ENCODE measurements at regions not wholly inside any gene's neighbourhood (a gene's known extent, or its start where the extent isn't known, plus 50 kb on each side); places are given as distances from the start of the nearest gene placed in this dataset.

DNA sequence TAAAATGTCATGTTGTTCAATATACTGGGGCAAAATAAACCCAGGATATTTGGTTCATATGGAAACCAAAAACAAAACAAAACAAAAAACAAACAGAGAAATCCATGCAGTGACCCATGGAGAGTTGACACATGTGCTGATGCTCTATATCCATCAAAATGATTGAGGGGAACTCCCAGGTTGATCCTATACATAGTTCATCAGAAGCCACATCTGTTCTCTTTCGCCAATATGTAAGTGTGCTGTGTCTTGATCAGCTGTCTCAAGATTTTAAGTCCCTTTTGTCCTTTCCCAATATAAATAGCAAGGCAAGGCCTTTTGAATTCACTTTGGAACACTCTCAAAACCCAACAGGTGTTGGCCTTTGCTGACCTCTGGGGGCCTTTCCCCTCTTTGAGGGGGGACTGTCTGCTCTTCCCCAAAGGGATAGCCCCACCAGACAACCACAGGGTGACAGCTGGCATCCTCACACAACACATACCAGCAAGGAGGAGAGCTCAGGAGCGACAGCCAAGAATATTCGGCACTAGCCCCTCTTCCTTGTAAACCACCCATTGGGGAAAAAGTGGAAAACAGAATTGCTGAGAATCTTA, 209.4 kb upstream of the CD96 start:
- Histone ChIP-seq H3K9ac (ENCODE audit: insufficient read depth in 1 of 2, low read depth in 2 of 2, low read length in 2 of 2) (no peak overlapping the region), H3K4me1 (replicated peaks in 1 of 2; ENCODE audit: control insufficient read depth in 2 of 2, insufficient read depth in 2 of 2, low read length in 2 of 2) (no peaks in the 10 kb centered on the region), H2AFZ (ENCODE audit: low read depth, low read length) (no peak overlapping the region), H3K9me1 (ENCODE audit: control insufficient read depth, insufficient read depth, low read length) (no peaks in the 10 kb centered on the region), H3K27ac (ENCODE audit: extremely low read depth, low read depth, low read length) (no peak overlapping the region), H3K4me3 (no peak overlapping the region), H3K4me2 (ENCODE audit: insufficient read depth, low read length) (no peak overlapping the region), H3K79me2 (ENCODE audit: control insufficient read depth, insufficient read depth, low read length) (no peaks in the 10 kb centered on the region), H4K20me1 (replicated peaks; ENCODE audit: control insufficient read depth, insufficient read depth, low read length) (no peaks in the 10 kb centered on the region), H3K9me3 (replicated peaks; ENCODE audit: control insufficient read depth, insufficient read depth, low read depth, low read length) (no peaks in the 10 kb centered on the region), H3K36me3 (ENCODE audit: control insufficient read depth, insufficient read depth, low read length) (no peaks in the 10 kb centered on the region), H3K27me3 (ENCODE audit: control insufficient read depth in 2 of 2, insufficient read depth in 2 of 2, low read length in 2 of 2) (no peaks in the 10 kb centered on the region)
- no peak for ATAC-seq
- BruUV-seq (replicated peaks), result no TSS peak
- 0% methylated on average over 1 of the region's 3 CpGs for WGBS (ENCODE audit: insufficient coverage, low coverage, missing lambda C conversion rate)
- CTCF ChIA-PET (ENCODE audit: low intra/inter-chr PET ratio), result no interaction called here
- TF ChIP-seq ILK (tag; IDR thresholded peaks at IDR 0.05; ENCODE audit: borderline replicate concordance, low read depth) (no peak), PTBP1 (IDR thresholded peaks at IDR 0.05; ENCODE audit: low read depth, low read length) (no peak), ZNF695 (CRISPR knock-in tag; IDR thresholded peaks at IDR 0.05) (no peak), ZNF318 (IDR thresholded peaks at IDR 0.05; ENCODE audit: borderline replicate concordance in 1 of 2, low read depth in 1 of 2) (no peak), NR2F6 (CRISPR knock-in tag; IDR thresholded peaks at IDR 0.05) (no peak), KLF13 (tag; IDR thresholded peaks at IDR 0.05; ENCODE audit: borderline replicate concordance, low read depth) (no peak)
- no peak for FAIRE-seq
- intact Hi-C loops (cut with micrococcal nuclease), result no loop called here
- in situ Hi-C loops (cut with MboI), result no loop called here
- POLR2A ChIA-PET, result no interaction called here
- DNase-seq (ENCODE audit: extremely low read depth in 1 of 4, low spot score in 3 of 4), result no peak
